HAP-1 (cell line): ENCODE measurements at regions not wholly inside any gene's neighbourhood (a gene's known extent, or its start where the extent isn't known, plus 50 kb on each side); places are given as distances from the start of the nearest gene placed in this dataset.
"Not testable (repeated sequence)": the region's sequence is repeated elsewhere in the genome, so short reads cannot be mapped to it uniquely, and the experiment has no call there.

Source experiments
- DNase-seq, 2 experiments: peaks; one replicate each; pipeline ENCODE4 v3.0.0-alpha.2; 2016 to 2020; ENCODE audit warnings: low spot score in 2 of 2
- H3K27me3 ChIP-seq: fragments of 250-450 bp; sonication (Bioruptor Pico); 2 replicates; pipeline ENCODE4 v1.5.1; 2020; ENCODE audit warnings: low read depth, mild to moderate bottlenecking, moderate library complexity
- H3K36me3 ChIP-seq: fragments of 250-450 bp; sonication (Bioruptor Pico); replicated peaks from 2 replicates; pipeline ENCODE4 v1.5.1; 2020; ENCODE audit warnings: mild to moderate bottlenecking
- H3K4me1 ChIP-seq: fragments of 250-450 bp; sonication (Bioruptor Pico); 2 replicates; pipeline ENCODE4 v1.5.1; 2020; ENCODE audit warnings: mild to moderate bottlenecking
- H3K4me3 ChIP-seq: fragments of 250-450 bp; sonication (Bioruptor Pico); 2 replicates; pipeline ENCODE4 v1.5.1; 2020; ENCODE audit warnings: mild to moderate bottlenecking, moderate library complexity
- H3K9me3 ChIP-seq: fragments of 250-450 bp; sonication (Bioruptor Pico); 2 replicates; pipeline ENCODE4 v1.5.1; 2020; ENCODE audit warnings: mild to moderate bottlenecking, moderate library complexity
- in situ Hi-C: fragments of 300-500 bp; cut with MboI; formaldehyde crosslinking; loops from 3 replicates; pipeline ENCODE4 v1.14.3; 2020; ENCODE audit warnings: low sequenced_read_pairs, inconsistent platforms, mixed read lengths

DNA sequence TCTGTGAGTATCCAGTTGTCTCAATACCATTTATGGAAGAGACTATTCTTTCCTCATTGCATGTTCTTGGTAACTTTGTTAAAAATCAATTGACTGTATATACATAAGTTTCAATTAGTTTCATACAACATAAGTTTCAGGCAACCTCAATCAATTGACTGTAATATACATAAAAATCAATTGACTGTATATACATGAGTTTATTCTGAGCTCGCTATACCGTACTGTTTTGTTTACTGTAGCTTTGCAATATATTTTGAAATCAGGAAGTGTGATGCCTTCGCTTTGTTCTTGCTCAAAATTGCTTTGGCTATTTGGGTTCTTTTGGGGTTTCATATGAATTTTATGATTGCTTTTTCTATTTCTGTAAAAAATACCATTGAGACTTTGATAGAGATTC lies 392.0 kb downstream of the BTG1 start:
- in situ Hi-C loops: no loop called here

GRCh38 chr12:91746976-91747375 lies 398.7 kb downstream of the BTG1 start:
- H3K27me3 ChIP-seq: no peaks in the 10 kb centered on the region
- in situ Hi-C loops: no loop called here
- no peaks in the 10 kb centered on the region for H3K36me3 ChIP-seq
- H3K9me3 ChIP-seq: no peaks in the 10 kb centered on the region
- H3K4me1 ChIP-seq: no peaks in the 10 kb centered on the region
- DNase-seq: no peak
- no peak overlapping the region for H3K4me3 ChIP-seq

More for the DNA sequence above, 392.0 kb downstream of the BTG1 start:
- H3K27me3 ChIP-seq: no peaks in the 10 kb centered on the region
- no peaks in the 10 kb centered on the region for H3K9me3 ChIP-seq
- no peak overlapping the region for H3K4me3 ChIP-seq
- no peaks in the 10 kb centered on the region for H3K36me3 ChIP-seq
- no peak for DNase-seq
- no peaks in the 10 kb centered on the region for H3K4me1 ChIP-seq

DNA sequence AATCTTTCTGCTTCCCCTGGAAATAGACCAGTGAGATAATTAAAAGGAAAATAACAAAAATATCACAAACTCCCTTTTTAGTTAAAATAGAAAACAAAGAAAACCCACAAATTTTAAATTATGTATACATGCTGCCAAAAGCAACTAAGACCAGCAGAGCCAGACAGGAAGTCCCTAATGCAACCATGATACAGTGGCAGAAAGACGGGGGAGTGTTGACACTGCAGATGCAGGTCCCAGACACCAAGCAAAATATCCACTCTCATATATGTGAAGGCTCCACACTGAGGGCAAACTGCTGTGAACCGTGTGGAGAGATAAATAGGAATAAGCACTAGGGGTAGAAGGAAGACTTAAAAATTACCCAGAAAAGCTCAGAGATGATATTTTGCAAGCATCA lies 401.0 kb downstream of the BTG1 start:
- no peak overlapping the region for H3K4me3 ChIP-seq
- H3K4me1 ChIP-seq: no peaks in the 10 kb centered on the region
- no peak for DNase-seq
- H3K9me3 ChIP-seq: no peaks in the 10 kb centered on the region
- no peaks in the 10 kb centered on the region for H3K36me3 ChIP-seq
- in situ Hi-C loops: no loop called here
- H3K27me3 ChIP-seq: no peaks in the 10 kb centered on the region

DNA sequence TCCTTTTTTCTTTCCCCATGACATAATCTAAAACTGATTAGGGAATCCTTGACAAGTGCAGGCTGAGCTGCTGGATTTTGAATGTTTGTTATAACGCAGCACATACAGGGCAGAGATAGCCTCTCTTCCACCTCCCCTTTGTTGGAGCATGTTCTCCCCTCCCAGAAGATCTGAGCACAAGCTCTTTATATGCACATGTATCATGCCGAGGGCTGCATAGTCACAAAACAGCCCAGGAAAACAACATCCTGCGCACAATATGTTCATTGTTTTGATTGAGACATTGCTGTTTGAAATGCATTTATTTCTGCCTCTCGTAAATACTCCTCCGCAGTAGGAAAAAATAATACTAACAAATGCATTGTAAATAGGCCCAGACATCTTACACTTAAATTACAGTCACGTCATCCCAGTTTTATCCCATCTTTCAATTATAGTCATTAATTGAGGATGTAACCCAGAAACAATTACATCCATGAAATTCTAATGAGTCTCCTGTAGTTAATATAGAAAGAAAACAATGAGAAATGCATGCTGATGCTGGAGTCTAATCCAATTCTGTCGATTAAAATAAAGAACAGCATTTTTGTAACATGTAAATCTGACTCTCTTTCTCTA lies 401.8 kb downstream of the BTG1 start:
- Histone ChIP-seq H3K36me3 (no peaks in the 10 kb centered on the region), H3K4me1 (no peaks in the 10 kb centered on the region), H3K27me3 (no peaks in the 10 kb centered on the region), H3K4me3 (no peak overlapping the region), H3K9me3 (no peaks in the 10 kb centered on the region)
- in situ Hi-C loops: no loop called here
- peak in 1 of 2 experiments; percentile 7 for DNase-seq

DNA sequence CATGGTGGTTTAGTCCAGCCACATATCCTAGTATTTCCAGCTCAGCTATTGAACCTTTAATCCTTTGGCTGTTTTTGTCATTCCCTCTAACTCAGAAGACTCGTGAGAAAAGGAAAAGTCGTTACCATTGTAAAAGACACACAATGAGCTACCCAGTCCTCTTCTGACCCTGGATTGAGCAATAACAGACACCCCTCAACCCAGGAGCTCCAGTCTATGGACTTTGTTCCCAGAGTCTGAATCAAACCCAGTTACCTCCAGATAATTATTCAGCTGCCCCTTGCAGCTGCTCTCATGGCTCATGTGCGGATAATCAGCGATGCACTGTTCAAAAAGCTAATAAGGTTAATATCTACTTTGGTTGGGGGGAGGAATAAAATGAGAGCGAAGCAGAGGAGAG lies 402.4 kb downstream of the BTG1 start:
- in situ Hi-C loops: no loop called here
- no peaks in the 10 kb centered on the region for H3K36me3 ChIP-seq
- no peaks in the 10 kb centered on the region for H3K9me3 ChIP-seq
- no peaks in the 10 kb centered on the region for H3K4me1 ChIP-seq
- no peak overlapping the region for H3K4me3 ChIP-seq
- no peaks in the 10 kb centered on the region for H3K27me3 ChIP-seq
- DNase-seq: no peak

DNA sequence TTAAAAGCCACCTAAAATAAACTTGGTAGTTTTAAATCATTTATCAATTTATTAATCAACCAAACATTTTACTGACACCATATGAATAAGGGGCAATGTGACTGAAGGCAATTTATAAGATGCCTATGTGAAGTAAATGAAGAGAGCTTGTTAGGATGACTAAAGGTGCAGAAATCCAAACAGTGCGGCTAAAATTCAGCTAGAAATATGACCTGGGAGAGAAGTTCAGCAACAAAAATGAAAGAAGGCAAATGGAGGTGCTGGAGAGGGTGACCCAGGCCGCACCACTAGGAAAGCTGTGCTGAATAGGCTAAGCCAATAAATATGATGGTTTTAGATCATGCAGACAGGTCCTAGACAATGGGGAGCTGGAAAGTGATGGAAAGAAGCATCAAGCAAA lies 403.7 kb downstream of the BTG1 start:
- in situ Hi-C loops: no loop called here
- no peaks in the 10 kb centered on the region for H3K27me3 ChIP-seq
- H3K4me3 ChIP-seq: no peak overlapping the region
- H3K36me3 ChIP-seq: no peaks in the 10 kb centered on the region
- no peaks in the 10 kb centered on the region for H3K4me1 ChIP-seq
- H3K9me3 ChIP-seq: no peaks in the 10 kb centered on the region
- DNase-seq: no peak

DNA sequence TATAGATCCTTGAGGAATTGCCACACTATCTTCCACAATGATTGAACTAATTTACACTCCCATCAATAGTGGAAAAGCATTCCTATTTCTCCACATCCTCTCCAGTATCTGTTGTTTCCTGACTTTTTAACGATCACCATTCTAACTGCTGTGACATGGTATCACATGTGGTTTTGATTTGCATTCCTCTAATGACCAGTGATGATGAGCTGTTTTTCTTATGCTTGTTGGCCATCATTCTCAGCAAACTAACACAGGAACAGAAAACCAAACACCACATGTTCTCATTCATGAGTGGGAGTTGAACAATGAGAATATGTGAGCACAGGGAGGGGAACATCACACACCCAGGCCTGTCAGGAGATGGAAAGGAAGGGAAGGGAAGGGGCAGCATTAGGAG lies 411.8 kb downstream of the BTG1 start:
- H3K9me3 ChIP-seq, H3K36me3 ChIP-seq, DNase-seq, H3K4me3 ChIP-seq, H3K27me3 ChIP-seq, in situ Hi-C loops, H3K4me1 ChIP-seq: not testable (repeated sequence)

- in situ Hi-C loops: no loop called here
- DNase-seq: no peak
These were observed 413.6 kb downstream of the BTG1 start for GRCh38 chr12:91732086-91732485.

DNA sequence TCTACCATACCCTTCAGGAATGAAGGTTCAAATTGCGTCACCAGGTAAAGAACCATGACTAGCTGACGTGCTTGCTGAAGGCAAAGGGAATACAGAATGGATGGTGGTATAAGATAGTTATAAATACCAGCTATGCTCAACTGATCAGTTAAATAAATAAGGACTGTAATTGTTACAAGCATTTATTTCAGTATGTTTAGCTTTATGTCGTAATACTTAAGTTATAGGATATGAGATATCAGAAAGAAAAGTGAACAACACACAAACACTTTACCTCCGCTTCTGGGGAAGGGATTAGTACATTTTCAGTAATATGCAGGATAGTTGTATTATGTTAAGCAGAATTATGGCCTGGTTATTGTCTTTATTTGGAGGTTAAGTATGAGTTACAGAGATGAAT lies 416.1 kb downstream of the BTG1 start:
- in situ Hi-C loops: no loop called here
- no peaks in the 10 kb centered on the region for H3K36me3 ChIP-seq
- no peaks in the 10 kb centered on the region for H3K4me1 ChIP-seq
- no peak overlapping the region for H3K4me3 ChIP-seq
- no peaks in the 10 kb centered on the region for H3K27me3 ChIP-seq
- DNase-seq: no peak
- H3K9me3 ChIP-seq: no peaks in the 10 kb centered on the region

More at GRCh38 chr12:91732086-91732485, 413.6 kb downstream of the BTG1 start:
- Histone ChIP-seq H3K27me3 (no peaks in the 10 kb centered on the region), H3K9me3 (no peaks in the 10 kb centered on the region), H3K36me3 (no peaks in the 10 kb centered on the region), H3K4me1 (no peaks in the 10 kb centered on the region), H3K4me3 (no peak overlapping the region)

DNA sequence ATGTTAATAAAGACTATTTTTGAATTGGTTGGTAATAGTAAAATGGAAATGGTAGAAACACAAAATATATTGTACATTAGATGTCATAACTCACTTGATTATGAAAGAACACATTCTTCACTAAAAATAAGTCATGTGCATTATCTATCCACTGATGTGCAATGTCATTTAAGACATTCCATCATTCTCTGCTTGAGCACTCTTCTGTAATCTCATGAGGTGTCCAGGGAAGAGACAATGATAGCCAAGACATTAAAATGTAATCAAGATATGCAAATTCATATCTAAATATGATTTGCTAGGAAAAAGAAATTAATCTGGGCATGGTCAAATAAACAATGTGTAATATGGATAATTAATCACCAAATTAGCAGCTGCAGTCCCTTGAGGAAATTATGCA lies 422.5 kb downstream of the BTG1 start:
- Histone ChIP-seq H3K36me3 (no peaks in the 10 kb centered on the region), H3K9me3 (no peaks in the 10 kb centered on the region; the same call in 1 of the 2 replicates), H3K4me3 (no peak overlapping the region), H3K27me3 (no peaks in the 10 kb centered on the region), H3K4me1 (no peaks in the 10 kb centered on the region)
- DNase-seq: no peak
- in situ Hi-C loops: no loop called here

- Histone ChIP-seq H3K36me3 (no peaks in the 10 kb centered on the region), H3K27me3 (no peaks in the 10 kb centered on the region), H3K4me1 (no peaks in the 10 kb centered on the region), H3K4me3 (no peak overlapping the region), H3K9me3 (no peaks in the 10 kb centered on the region; the same call in 1 of the 2 replicates)
- no peak for DNase-seq
- in situ Hi-C loops: no loop called here
These were observed 423.6 kb downstream of the BTG1 start for GRCh38 chr12:91722072-91722471.

- DNase-seq: no peak
- H3K27me3 ChIP-seq: no peaks in the 10 kb centered on the region
- in situ Hi-C loops: no loop called here
- H3K4me1 ChIP-seq: no peaks in the 10 kb centered on the region
- no peak overlapping the region for H3K4me3 ChIP-seq
- no peaks in the 10 kb centered on the region for H3K36me3 ChIP-seq
- no peaks in the 10 kb centered on the region; the same call in 1 of the 2 replicates for H3K9me3 ChIP-seq
These were observed 424.6 kb downstream of the BTG1 start for GRCh38 chr12:91721023-91721422.

DNA sequence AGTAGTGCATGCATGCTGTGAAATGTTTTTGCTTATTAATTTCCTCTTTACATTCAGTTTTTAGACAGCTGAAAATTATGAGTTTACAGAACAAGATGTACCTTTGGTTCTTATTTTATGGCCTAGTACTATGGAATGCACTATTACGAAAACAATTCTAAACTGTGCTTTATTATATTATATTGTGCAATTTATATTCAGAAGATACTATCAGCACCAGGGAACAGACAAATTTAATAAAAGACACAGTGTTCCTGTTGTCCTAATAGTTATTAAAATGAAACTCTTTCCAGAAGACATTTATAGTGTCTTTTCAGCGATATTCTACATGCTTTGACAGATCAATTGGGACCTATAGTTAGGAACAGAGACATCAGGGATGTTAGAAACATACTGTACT lies 427.3 kb downstream of the BTG1 start:
- Histone ChIP-seq H3K9me3 (no peaks in the 10 kb centered on the region; the same call in 1 of the 2 replicates), H3K4me3 (no peak overlapping the region), H3K4me1 (no peaks in the 10 kb centered on the region), H3K36me3 (no peaks in the 10 kb centered on the region), H3K27me3 (no peaks in the 10 kb centered on the region)
- in situ Hi-C loops: no loop called here
- no peak for DNase-seq

DNA sequence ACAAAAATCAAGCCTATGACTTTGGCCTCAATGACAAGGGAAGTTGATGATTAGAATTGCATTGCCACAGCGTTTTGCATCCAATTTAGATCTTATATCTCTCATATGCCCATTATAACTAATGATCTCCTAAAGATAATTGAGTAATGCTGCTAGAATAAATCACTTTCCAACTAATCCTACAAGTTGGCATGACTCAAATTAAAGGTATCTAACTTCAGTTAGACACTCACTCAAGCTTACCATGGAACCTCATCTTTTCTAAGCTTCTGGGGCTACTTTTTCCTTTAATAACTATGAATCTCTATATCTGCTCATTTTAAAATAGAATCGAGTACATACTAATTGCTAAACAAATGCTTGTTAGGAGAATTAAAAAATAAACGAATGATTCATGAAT lies 427.8 kb downstream of the BTG1 start:
- H3K4me3 ChIP-seq: no peak overlapping the region
- H3K4me1 ChIP-seq: no peaks in the 10 kb centered on the region
- H3K9me3 ChIP-seq: no peaks in the 10 kb centered on the region; the same call in 1 of the 2 replicates
- in situ Hi-C loops: no loop called here
- no peak for DNase-seq
- no peaks in the 10 kb centered on the region for H3K36me3 ChIP-seq
- H3K27me3 ChIP-seq: no peaks in the 10 kb centered on the region

- H3K27me3 ChIP-seq, H3K36me3 ChIP-seq, H3K4me1 ChIP-seq, DNase-seq, H3K9me3 ChIP-seq, H3K4me3 ChIP-seq, in situ Hi-C loops: not testable (repeated sequence)
These were observed 433.7 kb downstream of the BTG1 start for GRCh38 chr12:91711925-91712324.
